ENCODE measurements at regions not wholly inside any gene's neighbourhood (a gene's known extent, or its start where the extent isn't known, plus 50 kb on each side); places are given as distances from the start of the nearest gene placed in this dataset.
"Not testable (repeated sequence)": the region's sequence is repeated elsewhere in the genome, so short reads cannot be mapped to it uniquely, and the experiment has no call there.

DNA sequence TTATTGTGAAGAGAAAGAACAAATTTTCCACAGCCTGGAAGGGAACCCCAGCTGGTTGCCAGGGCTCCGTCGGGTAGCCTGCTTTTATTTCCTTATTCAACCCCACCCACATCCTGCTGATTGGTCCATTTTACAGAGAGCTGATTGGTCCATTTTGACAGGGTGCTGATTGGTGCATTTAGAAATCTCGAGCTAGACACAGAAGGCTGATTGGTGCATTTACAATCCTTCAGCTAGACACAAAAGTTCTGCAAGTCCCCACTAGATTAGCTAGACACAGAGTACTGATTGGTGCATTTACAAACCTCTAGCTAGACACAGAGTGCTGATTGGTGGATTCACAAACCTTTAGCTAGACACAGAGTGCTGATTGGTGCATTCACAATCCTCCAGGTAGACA, 241.1 kb downstream of the TFEC start:
- H3K27ac ChIP-seq (ENCODE audit: low read length); H3K36me3 ChIP-seq (ENCODE audit: control insufficient read depth, low read depth, low read length); H3K9ac ChIP-seq (ENCODE audit: low read length); H3K27me3 ChIP-seq (ENCODE audit: control insufficient read depth, insufficient read depth, low read length); H3K4me1 ChIP-seq (ENCODE audit: control insufficient read depth, low read depth, low read length); H3K9me3 ChIP-seq (ENCODE audit: control insufficient read depth, low read depth, low read length); H3K4me3 ChIP-seq (ENCODE audit: low read length): not testable (repeated sequence)

DNA sequence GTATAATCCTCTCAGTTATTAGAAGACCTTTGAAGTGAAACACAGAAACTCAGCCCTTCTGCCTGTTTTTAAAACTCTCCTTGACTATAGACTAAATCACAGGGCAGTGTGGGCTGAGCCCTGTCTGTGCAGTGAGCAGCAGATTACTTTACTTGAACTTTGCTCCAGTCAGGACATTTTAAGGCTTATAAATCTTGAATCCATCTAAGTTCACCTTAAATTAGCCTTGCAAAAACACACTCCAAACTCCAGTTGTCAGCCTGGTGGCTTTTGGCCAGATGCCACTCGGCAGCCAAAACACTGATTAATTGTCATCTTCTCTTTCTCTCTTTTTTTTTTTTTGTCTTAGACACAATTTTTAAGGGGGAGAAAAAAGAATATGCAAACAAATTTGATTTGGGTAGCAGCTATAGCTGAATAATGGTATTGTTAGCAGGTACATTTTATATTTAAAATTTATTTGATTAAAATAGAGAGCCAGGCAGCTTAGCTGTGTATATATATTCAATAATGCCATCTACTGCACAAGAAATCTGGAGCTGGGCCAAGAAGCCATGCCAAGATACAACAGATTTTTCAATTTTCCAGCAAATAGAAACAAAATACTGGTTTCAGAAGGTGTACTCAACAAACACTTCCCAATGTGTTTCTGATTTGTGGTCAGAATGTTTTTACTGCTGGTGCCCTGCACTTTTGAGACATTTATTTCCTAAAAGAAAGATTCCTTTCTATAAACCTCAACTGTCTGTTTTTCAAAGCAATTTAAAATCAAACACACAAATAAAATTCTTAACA, 247.7 kb downstream of the TFEC start:
- H3K9ac ChIP-seq (ENCODE audit: low read length), result no peak overlapping the region
- no peak overlapping the region for H3K4me3 ChIP-seq (ENCODE audit: low read length)
- H3K36me3 ChIP-seq (ENCODE audit: control insufficient read depth, low read depth, low read length), result no peaks in the 10 kb centered on the region
- no peaks in the 10 kb centered on the region for H3K27me3 ChIP-seq (ENCODE audit: control insufficient read depth, insufficient read depth, low read length)
- H3K4me1 ChIP-seq (ENCODE audit: control insufficient read depth, low read depth, low read length), result peaks cover under 1% of the 10 kb centered on the region
- no peaks in the 10 kb centered on the region for H3K9me3 ChIP-seq (ENCODE audit: control insufficient read depth, low read depth, low read length)
- no peak overlapping the region for H3K27ac ChIP-seq (ENCODE audit: low read length)

DNA sequence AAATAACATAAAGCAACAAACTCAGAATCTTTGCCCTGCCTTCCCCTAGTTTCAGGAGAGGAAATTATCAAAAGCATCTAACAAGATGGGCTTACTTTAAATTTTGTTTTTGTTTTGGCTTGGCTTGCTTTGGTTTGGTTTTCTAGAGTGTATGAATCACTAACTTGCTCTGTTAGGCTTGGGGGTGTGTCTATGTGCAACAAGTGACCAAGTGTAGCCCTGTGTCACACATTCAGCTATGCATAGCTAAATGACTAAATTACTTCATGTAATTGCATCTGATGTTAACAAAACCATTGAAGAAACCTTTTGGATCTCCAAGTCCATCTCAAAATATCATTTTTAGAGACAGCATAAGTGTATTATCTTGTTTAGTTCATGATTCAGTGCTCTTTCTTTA, 251.0 kb downstream of the TFEC start:
- Histone ChIP-seq H3K36me3 (ENCODE audit: control insufficient read depth, low read depth, low read length) (no peaks in the 10 kb centered on the region), H3K27me3 (ENCODE audit: control insufficient read depth, insufficient read depth, low read length) (no peaks in the 10 kb centered on the region), H3K27ac (ENCODE audit: low read length) (no peak overlapping the region), H3K9ac (ENCODE audit: low read length) (no peak overlapping the region), H3K4me1 (ENCODE audit: control insufficient read depth, low read depth, low read length) (no peaks in the 10 kb centered on the region), H3K4me3 (ENCODE audit: low read length) (no peak overlapping the region), H3K9me3 (ENCODE audit: control insufficient read depth, low read depth, low read length) (no peaks in the 10 kb centered on the region)

DNA sequence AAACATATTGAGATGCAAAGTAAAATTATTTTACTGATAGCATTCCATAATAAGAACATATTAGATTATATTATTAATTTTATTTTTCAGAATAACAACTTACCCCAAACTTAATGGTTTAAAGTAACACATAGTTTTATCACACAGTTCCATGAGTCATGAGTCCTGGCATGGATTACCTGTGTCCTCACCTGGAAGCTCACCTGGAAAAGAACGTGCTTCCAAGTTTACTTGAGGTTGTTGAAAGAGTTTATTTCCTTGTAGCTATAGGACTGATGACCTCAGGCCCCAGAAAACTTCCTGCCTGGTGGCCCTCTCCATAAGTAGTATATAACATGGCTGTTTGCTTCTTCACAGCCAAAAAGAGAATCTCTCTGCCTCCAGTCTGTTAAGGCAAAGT, 254.6 kb downstream of the TFEC start:
- Histone ChIP-seq H3K27me3 (ENCODE audit: control insufficient read depth, insufficient read depth, low read length) (no peaks in the 10 kb centered on the region), H3K9me3 (ENCODE audit: control insufficient read depth, low read depth, low read length) (no peaks in the 10 kb centered on the region), H3K36me3 (ENCODE audit: control insufficient read depth, low read depth, low read length) (no peaks in the 10 kb centered on the region), H3K27ac (ENCODE audit: low read length) (no peak overlapping the region), H3K4me1 (ENCODE audit: control insufficient read depth, low read depth, low read length) (no peaks in the 10 kb centered on the region), H3K4me3 (ENCODE audit: low read length) (no peak overlapping the region), H3K9ac (ENCODE audit: low read length) (no peak overlapping the region)

DNA sequence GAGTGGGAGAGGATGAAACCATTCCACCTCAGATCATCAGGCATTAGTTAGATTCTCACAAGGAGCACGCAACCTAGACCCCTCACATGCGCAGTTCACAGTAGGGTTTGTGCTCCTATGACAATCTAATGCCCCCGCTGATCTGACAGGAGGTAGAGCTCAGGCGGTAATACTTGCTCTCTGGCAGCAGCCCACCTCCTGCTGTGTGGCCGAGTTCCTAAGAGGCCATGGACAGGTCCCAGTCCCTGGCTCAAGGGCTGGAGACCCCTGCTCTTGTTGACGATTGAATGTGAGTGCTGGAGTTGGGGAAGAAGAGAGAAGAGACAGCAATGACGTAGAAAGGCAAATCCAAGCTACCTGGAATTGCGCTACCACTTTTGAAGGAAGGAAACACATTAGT, 267.2 kb downstream of the TFEC start:
- Histone ChIP-seq H3K9ac (ENCODE audit: low read length) (no peak overlapping the region), H3K9me3 (ENCODE audit: control insufficient read depth, low read depth, low read length) (no peaks in the 10 kb centered on the region), H3K4me3 (ENCODE audit: low read length) (no peak overlapping the region), H3K27ac (ENCODE audit: low read length) (no peak overlapping the region), H3K36me3 (ENCODE audit: control insufficient read depth, low read depth, low read length) (no peaks in the 10 kb centered on the region), H3K4me1 (ENCODE audit: control insufficient read depth, low read depth, low read length) (peaks cover 17% of the 10 kb centered on the region), H3K27me3 (ENCODE audit: control insufficient read depth, insufficient read depth, low read length) (no peaks in the 10 kb centered on the region)

DNA sequence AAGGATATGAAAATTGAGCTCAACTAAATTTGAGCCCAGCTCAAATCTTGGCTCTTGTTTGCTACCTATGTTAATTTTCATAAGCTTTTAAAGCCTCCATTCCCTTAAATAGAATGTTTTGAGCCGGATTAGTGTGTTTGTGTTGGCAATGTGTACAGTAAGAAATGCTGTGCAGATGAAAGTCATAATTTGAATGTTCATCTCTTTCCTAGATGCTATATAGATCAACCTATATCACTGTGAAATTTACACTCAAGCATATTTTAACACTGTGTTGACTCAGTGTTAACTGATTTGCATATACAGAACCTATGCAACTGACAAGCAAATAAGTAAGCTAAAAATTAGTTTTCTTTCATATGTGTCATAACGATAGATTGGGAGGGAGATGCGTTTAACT, 272.5 kb downstream of the TFEC start:
- H3K4me3 ChIP-seq (ENCODE audit: low read length), result no peak overlapping the region
- no peaks in the 10 kb centered on the region for H3K27me3 ChIP-seq (ENCODE audit: control insufficient read depth, insufficient read depth, low read length)
- H3K27ac ChIP-seq (ENCODE audit: low read length), result no peak overlapping the region
- H3K9me3 ChIP-seq (ENCODE audit: control insufficient read depth, low read depth, low read length), result no peaks in the 10 kb centered on the region
- H3K36me3 ChIP-seq (ENCODE audit: control insufficient read depth, low read depth, low read length), result no peaks in the 10 kb centered on the region
- H3K9ac ChIP-seq (ENCODE audit: low read length), result no peak overlapping the region
- no peaks in the 10 kb centered on the region for H3K4me1 ChIP-seq (ENCODE audit: control insufficient read depth, low read depth, low read length)

DNA sequence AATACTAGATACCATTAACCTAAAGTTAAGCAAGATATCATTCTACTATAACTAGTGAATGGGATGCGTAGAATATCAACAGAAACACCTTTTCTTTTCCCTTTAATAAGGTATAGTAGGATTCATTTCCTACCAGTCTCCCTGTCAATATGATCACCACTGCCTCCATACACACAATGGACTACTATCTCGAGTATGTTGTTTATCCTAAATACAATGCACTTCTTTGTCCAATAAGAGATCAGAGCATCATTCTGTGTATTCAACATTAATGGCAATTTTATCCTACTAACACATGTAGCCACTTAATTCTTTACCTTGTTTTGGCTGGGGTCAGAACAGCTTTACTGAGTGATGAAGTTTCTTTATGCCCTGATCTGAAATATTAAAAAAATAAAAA, 276.3 kb downstream of the TFEC start:
- Histone ChIP-seq H3K9me3 (ENCODE audit: control insufficient read depth, low read depth, low read length) (no peaks in the 10 kb centered on the region), H3K27ac (ENCODE audit: low read length) (no peak overlapping the region), H3K36me3 (ENCODE audit: control insufficient read depth, low read depth, low read length) (no peaks in the 10 kb centered on the region), H3K4me3 (ENCODE audit: low read length) (no peak overlapping the region), H3K27me3 (ENCODE audit: control insufficient read depth, insufficient read depth, low read length) (no peaks in the 10 kb centered on the region), H3K9ac (ENCODE audit: low read length) (no peak overlapping the region), H3K4me1 (ENCODE audit: control insufficient read depth, low read depth, low read length) (peaks cover 3% of the 10 kb centered on the region)

DNA sequence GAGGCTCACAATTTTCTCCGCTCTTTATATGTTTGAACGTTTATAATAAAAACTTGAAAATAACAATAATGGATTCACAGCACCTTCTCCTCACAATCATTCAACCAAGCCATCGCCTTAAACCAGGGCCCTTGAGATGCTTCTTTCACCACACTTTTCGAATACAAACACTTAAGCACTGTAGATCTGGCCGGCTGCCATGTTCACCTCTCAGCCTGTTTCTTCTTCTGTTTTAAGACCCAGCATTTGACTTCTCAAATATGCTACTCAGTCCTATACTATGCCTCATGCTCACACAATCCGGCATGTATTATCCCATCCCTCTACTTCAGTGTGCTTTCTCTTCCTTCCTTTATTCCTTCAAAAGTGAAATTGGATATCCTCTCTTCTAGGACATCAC, 280.6 kb downstream of the TFEC start:
- Histone ChIP-seq H3K4me1 (ENCODE audit: control insufficient read depth, low read depth, low read length) (peaks cover 3% of the 10 kb centered on the region), H3K9ac (ENCODE audit: low read length) (no peak overlapping the region), H3K4me3 (ENCODE audit: low read length) (no peak overlapping the region), H3K27me3 (ENCODE audit: control insufficient read depth, insufficient read depth, low read length) (no peaks in the 10 kb centered on the region), H3K9me3 (ENCODE audit: control insufficient read depth, low read depth, low read length) (no peaks in the 10 kb centered on the region), H3K36me3 (ENCODE audit: control insufficient read depth, low read depth, low read length) (no peaks in the 10 kb centered on the region), H3K27ac (ENCODE audit: low read length) (no peak overlapping the region)

DNA sequence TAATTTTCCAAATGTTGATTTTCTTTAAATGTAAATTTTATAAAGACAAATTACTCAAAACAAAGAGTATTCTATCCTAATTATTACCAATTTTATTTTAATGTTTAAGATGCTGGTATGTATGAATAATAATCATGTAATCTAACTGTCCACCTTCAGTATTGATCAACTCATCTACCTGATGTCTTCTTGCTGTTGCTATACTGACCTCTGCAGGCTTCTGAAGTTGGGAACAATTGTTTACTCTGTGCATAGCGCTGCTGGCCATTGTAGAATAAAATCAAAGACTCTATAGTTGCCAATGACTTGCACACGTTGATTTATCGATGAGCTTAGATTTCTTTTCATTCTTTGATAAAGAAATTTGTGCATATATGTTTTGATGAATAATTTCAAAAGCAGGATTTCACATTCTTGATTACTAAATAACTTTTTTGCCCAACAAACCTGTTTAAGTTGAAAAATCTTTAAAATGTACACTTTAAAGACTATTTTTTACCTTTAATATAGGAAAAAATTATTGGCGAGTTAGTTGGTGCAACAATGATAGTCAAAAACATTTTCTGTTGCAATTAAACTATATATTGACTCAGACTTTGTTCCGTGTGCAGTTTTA, 282.3 kb downstream of the TFEC start:
- Histone ChIP-seq H3K9me3 (ENCODE audit: control insufficient read depth, low read depth, low read length) (no peaks in the 10 kb centered on the region), H3K36me3 (ENCODE audit: control insufficient read depth, low read depth, low read length) (no peaks in the 10 kb centered on the region), H3K27me3 (ENCODE audit: control insufficient read depth, insufficient read depth, low read length) (no peaks in the 10 kb centered on the region), H3K27ac (ENCODE audit: low read length) (no peak overlapping the region), H3K4me1 (ENCODE audit: control insufficient read depth, low read depth, low read length) (peaks cover 3% of the 10 kb centered on the region), H3K4me3 (ENCODE audit: low read length) (no peak overlapping the region), H3K9ac (ENCODE audit: low read length) (no peak overlapping the region)

DNA sequence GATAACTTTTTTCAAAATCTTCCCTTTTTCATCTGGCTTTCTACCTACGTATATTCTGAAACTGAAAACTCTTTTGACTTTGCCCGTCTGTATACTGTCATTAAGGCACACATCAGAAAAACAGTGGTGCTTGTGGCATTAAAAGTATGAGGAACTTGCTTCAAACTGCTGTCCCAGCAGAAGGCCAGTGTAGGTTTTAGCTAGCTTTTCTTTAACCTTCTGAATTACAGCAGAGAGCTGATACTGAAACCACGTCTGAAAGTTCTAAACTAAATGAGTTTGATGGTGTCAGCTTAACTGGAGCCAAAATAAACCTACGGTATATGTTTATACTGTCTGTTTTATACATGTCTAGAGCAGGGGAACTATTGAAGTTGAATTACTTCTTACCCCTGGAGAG, 283.4 kb downstream of the TFEC start:
- H3K27me3 ChIP-seq (ENCODE audit: control insufficient read depth, insufficient read depth, low read length), result no peaks in the 10 kb centered on the region
- no peaks in the 10 kb centered on the region for H3K36me3 ChIP-seq (ENCODE audit: control insufficient read depth, low read depth, low read length)
- H3K9ac ChIP-seq (ENCODE audit: low read length), result no peak overlapping the region
- no peak overlapping the region for H3K4me3 ChIP-seq (ENCODE audit: low read length)
- H3K9me3 ChIP-seq (ENCODE audit: control insufficient read depth, low read depth, low read length), result no peaks in the 10 kb centered on the region
- peaks cover 3% of the 10 kb centered on the region for H3K4me1 ChIP-seq (ENCODE audit: control insufficient read depth, low read depth, low read length)
- H3K27ac ChIP-seq (ENCODE audit: low read length), result no peak overlapping the region

DNA sequence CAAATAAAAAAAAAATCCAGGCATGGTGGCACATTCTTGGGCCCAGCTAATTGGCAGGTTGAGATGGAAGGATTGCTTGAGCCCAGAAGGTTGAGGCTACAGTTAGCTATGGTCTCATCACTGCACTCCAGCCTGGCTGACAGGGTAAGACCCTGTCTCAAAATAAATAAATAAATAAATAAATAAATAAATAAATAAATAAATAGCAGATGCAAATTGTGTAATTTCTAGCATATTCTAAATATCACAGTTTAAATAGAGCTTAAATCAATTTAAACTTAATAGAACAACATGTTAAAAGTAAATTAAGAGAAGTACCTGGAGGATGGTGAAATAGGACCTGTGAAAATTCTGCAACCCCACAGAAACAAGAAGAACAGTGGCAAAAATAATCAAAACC, 290.5 kb downstream of the TFEC start:
- no peaks in the 10 kb centered on the region for H3K36me3 ChIP-seq (ENCODE audit: control insufficient read depth, low read depth, low read length)
- no peak overlapping the region for H3K9ac ChIP-seq (ENCODE audit: low read length)
- no peaks in the 10 kb centered on the region for H3K9me3 ChIP-seq (ENCODE audit: control insufficient read depth, low read depth, low read length)
- no peak overlapping the region for H3K27ac ChIP-seq (ENCODE audit: low read length)
- no peaks in the 10 kb centered on the region for H3K27me3 ChIP-seq (ENCODE audit: control insufficient read depth, insufficient read depth, low read length)
- H3K4me3 ChIP-seq (ENCODE audit: low read length), result no peak overlapping the region
- H3K4me1 ChIP-seq (ENCODE audit: control insufficient read depth, low read depth, low read length), result no peaks in the 10 kb centered on the region

DNA sequence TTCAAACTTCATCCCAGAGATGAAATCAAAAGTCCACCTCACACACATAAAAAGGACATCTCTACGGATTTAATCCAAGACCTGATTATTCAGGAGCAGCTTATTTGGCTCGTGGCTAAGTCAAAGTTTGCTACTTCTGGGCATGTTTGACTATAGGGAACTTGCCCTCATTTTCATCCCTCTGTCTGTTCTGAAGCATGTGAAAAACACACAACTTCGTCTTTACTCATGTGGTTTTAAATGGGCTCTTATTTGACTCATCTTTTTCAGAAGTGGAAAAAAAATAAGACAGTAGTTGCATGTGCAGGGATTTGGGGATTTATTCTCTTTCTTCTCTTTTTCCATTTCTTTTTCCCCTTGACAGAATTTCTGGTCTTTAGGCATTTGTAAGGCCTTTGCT, 295.9 kb downstream of the TFEC start:
- H3K9me3 ChIP-seq (ENCODE audit: control insufficient read depth, low read depth, low read length), result no peaks in the 10 kb centered on the region
- no peaks in the 10 kb centered on the region for H3K27me3 ChIP-seq (ENCODE audit: control insufficient read depth, insufficient read depth, low read length)
- H3K9ac ChIP-seq (ENCODE audit: low read length), result no peak overlapping the region
- H3K4me1 ChIP-seq (ENCODE audit: control insufficient read depth, low read depth, low read length), result no peaks in the 10 kb centered on the region
- no peak overlapping the region for H3K4me3 ChIP-seq (ENCODE audit: low read length)
- no peak overlapping the region for H3K27ac ChIP-seq (ENCODE audit: low read length)
- H3K36me3 ChIP-seq (ENCODE audit: control insufficient read depth, low read depth, low read length), result no peaks in the 10 kb centered on the region

Data from iPS-18a (cell line).